ENCODE measurements at regions not wholly inside any gene's neighbourhood (a gene's known extent, or its start where the extent isn't known, plus 50 kb on each side); places are given as distances from the start of the nearest gene placed in this dataset.

DNA sequence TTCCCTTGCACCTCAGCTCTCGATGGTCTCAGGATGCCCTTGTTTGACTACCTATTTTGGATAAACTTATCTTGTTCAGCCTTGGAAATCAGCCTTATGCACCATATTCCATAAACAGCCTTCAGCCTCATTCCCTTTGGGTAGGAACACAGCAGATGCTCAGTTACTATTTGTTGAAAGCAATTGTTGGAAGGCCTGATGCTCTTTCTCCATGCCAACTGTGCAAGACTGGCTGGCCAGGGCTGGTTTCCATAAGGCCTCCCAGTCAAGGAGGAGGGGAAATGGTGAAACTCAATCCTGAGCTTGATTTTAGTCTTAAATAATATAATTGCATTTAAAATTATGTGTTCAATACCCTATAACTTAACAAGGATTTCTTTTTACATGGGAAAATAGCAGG is 121.1 kb upstream of the DEPDC1 start:
- TF ChIP-seq RARB (CRISPR knock-in tag; IDR thresholded peaks at IDR 0.05) (no peak), GLIS3 (CRISPR knock-in tag; IDR thresholded peaks at IDR 0.05) (no peak), SNAI2 (CRISPR knock-in tag; IDR thresholded peaks at IDR 0.05) (no peak), ZFP30 (CRISPR knock-in tag; IDR thresholded peaks at IDR 0.05) (no peak), ZC3H10 (CRISPR knock-in tag; IDR thresholded peaks at IDR 0.05) (no peak), OSR1 (CRISPR knock-in tag; IDR thresholded peaks at IDR 0.05) (no peak), TOX (CRISPR knock-in tag; IDR thresholded peaks at IDR 0.05; ENCODE audit: borderline replicate concordance) (no peak), ZNF70 (CRISPR knock-in tag; IDR thresholded peaks at IDR 0.05) (no peak), ZNF8 (CRISPR knock-in tag; IDR thresholded peaks at IDR 0.05) (no peak), ARNTL (CRISPR knock-in tag; IDR thresholded peaks at IDR 0.05; ENCODE audit: borderline replicate concordance, low read depth) (no peak), TCF4 (CRISPR knock-in tag; IDR thresholded peaks at IDR 0.05; ENCODE audit: borderline replicate concordance) (no peak), ESRRG (CRISPR knock-in tag; IDR thresholded peaks at IDR 0.05) (no peak), ISL1 (CRISPR knock-in tag; IDR thresholded peaks at IDR 0.05) (no peak)
- TF ChIP-seq, protein P1, sequence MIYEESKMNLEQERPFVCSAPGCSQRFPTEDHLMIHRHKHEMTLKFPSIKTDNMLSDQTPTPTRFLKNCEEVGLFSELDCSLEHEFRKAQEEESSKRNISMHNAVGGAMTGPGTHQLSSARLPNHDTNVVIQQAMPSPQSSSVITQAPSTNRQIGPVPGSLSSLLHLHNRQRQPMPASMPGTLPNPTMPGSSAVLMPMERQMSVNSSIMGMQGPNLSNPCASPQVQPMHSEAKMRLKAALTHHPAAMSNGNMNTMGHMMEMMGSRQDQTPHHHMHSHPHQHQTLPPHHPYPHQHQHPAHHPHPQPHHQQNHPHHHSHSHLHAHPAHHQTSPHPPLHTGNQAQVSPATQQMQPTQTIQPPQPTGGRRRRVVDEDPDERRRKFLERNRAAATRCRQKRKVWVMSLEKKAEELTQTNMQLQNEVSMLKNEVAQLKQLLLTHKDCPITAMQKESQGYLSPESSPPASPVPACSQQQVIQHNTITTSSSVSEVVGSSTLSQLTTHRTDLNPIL (CRISPR knock-in tag; IDR thresholded peaks at IDR 0.05; ENCODE audit: low read depth) = no peak
- TF ChIP-seq, protein P2, sequence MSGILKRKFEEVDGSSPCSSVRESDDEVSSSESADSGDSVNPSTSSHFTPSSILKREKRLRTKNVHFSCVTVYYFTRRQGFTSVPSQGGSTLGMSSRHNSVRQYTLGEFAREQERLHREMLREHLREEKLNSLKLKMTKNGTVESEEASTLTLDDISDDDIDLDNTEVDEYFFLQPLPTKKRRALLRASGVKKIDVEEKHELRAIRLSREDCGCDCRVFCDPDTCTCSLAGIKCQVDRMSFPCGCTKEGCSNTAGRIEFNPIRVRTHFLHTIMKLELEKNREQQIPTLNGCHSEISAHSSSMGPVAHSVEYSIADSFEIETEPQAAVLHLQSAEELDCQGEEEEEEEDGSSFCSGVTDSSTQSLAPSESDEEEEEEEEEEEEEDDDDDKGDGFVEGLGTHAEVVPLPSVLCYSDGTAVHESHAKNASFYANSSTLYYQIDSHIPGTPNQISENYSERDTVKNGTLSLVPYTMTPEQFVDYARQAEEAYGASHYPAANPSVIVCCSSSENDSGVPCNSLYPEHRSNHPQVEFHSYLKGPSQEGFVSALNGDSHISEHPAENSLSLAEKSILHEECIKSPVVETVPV (CRISPR knock-in tag; IDR thresholded peaks at IDR 0.05) = no peak
- TF ChIP-seq, protein P3, sequence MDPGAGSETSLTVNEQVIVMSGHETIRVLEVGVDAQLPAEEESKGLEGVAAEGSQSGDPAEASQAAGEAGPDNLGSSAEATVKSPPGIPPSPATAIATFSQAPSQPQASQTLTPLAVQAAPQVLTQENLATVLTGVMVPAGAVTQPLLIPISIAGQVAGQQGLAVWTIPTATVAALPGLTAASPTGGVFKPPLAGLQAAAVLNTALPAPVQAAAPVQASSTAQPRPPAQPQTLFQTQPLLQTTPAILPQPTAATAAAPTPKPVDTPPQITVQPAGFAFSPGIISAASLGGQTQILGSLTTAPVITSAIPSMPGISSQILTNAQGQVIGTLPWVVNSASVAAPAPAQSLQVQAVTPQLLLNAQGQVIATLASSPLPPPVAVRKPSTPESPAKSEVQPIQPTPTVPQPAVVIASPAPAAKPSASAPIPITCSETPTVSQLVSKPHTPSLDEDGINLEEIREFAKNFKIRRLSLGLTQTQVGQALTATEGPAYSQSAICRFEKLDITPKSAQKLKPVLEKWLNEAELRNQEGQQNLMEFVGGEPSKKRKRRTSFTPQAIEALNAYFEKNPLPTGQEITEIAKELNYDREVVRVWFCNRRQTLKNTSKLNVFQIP (CRISPR knock-in tag; IDR thresholded peaks at IDR 0.05; ENCODE audit: borderline replicate concordance, low read depth) = no peak
- ATAC-seq = no peak

DNA sequence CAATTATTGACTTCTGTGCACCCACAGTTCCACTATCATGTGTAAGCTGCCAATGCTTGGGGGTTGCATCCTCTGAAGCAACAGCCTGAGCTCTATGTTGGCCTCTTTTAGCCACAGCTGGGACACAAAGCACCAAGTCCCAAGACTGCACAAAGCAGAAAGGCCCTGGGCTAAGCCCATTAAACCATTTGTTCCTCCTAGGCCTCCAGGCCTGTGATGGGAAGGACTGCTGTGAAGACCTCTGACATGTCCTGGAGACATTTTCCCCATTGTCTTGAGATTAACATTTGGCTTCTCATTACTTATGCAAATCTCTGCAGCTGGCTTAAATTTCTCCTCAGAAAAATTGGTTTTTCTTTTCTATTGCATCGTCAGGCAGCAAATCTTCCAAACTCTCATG is 123.7 kb upstream of the DEPDC1 start:
- ATAC-seq = no peak
- no peak for TF ChIP-seq ZFP30 (CRISPR knock-in tag; IDR thresholded peaks at IDR 0.05)

DNA sequence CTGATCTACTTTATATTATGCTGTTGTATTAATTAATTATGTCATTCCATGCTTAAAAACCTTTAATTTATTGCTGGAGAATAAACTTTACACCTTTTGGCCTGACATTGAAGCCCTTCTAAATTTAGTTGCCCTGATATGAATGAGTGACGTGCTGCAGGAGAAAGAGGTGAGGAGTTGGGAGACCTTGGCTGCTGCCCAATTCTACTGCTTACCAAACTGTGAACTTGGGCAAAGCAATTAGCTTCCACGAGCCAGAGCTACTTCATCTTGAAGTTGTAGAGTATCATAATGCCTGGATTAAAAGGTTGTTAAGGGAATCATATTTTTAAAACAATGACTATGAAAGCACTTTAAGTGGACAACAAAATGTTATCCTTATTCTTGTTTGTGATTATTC is 126.8 kb upstream of the DEPDC1 start:
- TF ChIP-seq, protein P3 (CRISPR knock-in tag; IDR thresholded peaks at IDR 0.05; ENCODE audit: borderline replicate concordance, low read depth) = no peak
- no peak for TF ChIP-seq ARNTL (CRISPR knock-in tag; IDR thresholded peaks at IDR 0.05; ENCODE audit: borderline replicate concordance, low read depth)
- no peak for TF ChIP-seq ZFP30 (CRISPR knock-in tag; IDR thresholded peaks at IDR 0.05)
- TF ChIP-seq ZNF70 (CRISPR knock-in tag; IDR thresholded peaks at IDR 0.05) = no peak
- TF ChIP-seq, protein P2 (CRISPR knock-in tag; IDR thresholded peaks at IDR 0.05) = no peak
- TF ChIP-seq GLIS3 (CRISPR knock-in tag; IDR thresholded peaks at IDR 0.05) = no peak
- no peak for TF ChIP-seq TCF4 (CRISPR knock-in tag; IDR thresholded peaks at IDR 0.05; ENCODE audit: borderline replicate concordance)
- TF ChIP-seq ESRRG (CRISPR knock-in tag; IDR thresholded peaks at IDR 0.05) = no peak
- TF ChIP-seq TOX (CRISPR knock-in tag; IDR thresholded peaks at IDR 0.05; ENCODE audit: borderline replicate concordance) = no peak
- TF ChIP-seq, protein P4, sequence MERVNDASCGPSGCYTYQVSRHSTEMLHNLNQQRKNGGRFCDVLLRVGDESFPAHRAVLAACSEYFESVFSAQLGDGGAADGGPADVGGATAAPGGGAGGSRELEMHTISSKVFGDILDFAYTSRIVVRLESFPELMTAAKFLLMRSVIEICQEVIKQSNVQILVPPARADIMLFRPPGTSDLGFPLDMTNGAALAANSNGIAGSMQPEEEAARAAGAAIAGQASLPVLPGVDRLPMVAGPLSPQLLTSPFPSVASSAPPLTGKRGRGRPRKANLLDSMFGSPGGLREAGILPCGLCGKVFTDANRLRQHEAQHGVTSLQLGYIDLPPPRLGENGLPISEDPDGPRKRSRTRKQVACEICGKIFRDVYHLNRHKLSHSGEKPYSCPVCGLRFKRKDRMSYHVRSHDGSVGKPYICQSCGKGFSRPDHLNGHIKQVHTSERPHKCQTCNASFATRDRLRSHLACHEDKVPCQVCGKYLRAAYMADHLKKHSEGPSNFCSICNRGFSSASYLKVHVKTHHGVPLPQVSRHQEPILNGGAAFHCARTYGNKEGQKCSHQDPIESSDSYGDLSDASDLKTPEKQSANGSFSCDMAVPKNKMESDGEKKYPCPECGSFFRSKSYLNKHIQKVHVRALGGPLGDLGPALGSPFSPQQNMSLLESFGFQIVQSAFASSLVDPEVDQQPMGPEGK (CRISPR knock-in tag; IDR thresholded peaks at IDR 0.05; ENCODE audit: borderline replicate concordance) = no peak
- no peak for TF ChIP-seq ZFP3 (CRISPR knock-in tag; IDR thresholded peaks at IDR 0.05)
- TF ChIP-seq OSR1 (CRISPR knock-in tag; IDR thresholded peaks at IDR 0.05) = no peak
- TF ChIP-seq, protein P1 (CRISPR knock-in tag; IDR thresholded peaks at IDR 0.05; ENCODE audit: low read depth) = no peak
- TF ChIP-seq, protein P5, sequence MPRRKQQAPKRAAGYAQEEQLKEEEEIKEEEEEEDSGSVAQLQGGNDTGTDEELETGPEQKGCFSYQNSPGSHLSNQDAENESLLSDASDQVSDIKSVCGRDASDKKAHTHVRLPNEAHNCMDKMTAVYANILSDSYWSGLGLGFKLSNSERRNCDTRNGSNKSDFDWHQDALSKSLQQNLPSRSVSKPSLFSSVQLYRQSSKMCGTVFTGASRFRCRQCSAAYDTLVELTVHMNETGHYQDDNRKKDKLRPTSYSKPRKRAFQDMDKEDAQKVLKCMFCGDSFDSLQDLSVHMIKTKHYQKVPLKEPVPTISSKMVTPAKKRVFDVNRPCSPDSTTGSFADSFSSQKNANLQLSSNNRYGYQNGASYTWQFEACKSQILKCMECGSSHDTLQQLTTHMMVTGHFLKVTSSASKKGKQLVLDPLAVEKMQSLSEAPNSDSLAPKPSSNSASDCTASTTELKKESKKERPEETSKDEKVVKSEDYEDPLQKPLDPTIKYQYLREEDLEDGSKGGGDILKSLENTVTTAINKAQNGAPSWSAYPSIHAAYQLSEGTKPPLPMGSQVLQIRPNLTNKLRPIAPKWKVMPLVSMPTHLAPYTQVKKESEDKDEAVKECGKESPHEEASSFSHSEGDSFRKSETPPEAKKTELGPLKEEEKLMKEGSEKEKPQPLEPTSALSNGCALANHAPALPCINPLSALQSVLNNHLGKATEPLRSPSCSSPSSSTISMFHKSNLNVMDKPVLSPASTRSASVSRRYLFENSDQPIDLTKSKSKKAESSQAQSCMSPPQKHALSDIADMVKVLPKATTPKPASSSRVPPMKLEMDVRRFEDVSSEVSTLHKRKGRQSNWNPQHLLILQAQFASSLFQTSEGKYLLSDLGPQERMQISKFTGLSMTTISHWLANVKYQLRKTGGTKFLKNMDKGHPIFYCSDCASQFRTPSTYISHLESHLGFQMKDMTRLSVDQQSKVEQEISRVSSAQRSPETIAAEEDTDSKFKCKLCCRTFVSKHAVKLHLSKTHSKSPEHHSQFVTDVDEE (CRISPR knock-in tag; IDR thresholded peaks at IDR 0.05) = no peak
- TF ChIP-seq PPARA (CRISPR knock-in tag; IDR thresholded peaks at IDR 0.05; ENCODE audit: borderline replicate concordance) = no peak
- TF ChIP-seq BACH2 (CRISPR knock-in tag; IDR thresholded peaks at IDR 0.05; ENCODE audit: borderline replicate concordance) = no peak

More for the DNA sequence above, 126.8 kb upstream of the DEPDC1 start:
- no peak for ATAC-seq
